HepG2 (cell line): ENCODE measurements at regions not wholly inside any gene's neighbourhood (a gene's known extent, or its start where the extent isn't known, plus 50 kb on each side); places are given as distances from the start of the nearest gene placed in this dataset.

ENCODE experiments used
- ETV5 ChIP-seq: IDR thresholded peaks from 2 replicates; pipeline ENCODE4 v1.6.1; 2018; ENCODE audit warnings: missing biosample characterization, missing genetic modification reagents, inconsistent platforms, borderline replicate concordance
- HOMEZ ChIP-seq: IDR thresholded peaks from 2 replicates; pipeline ENCODE4 v1.6.1; 2016; ENCODE audit warnings: low read depth
- JUNB ChIP-seq: sonication (generic); formaldehyde crosslinking; IDR thresholded peaks from 2 replicates; pipeline ENCODE4 v1.8.0; 2022; ENCODE audit warnings: missing genetic modification reagents, mild to moderate bottlenecking, borderline replicate concordance
- MBD4 ChIP-seq: IDR thresholded peaks from 2 replicates; pipeline ENCODE4 v1.6.1; 2012; ENCODE audit warnings: low read length, inconsistent platforms, borderline replicate concordance
- NCOR1 ChIP-seq: fragments of 200-600 bp; sonication (generic); IDR thresholded peaks from 2 replicates; pipeline ENCODE4 v1.7.0; 2017; ENCODE audit warnings: antibody characterized with exemption, low read length, borderline replicate concordance
- NR2F2 ChIP-seq: IDR thresholded peaks from 2 replicates; pipeline ENCODE4 v1.6.1; 2012; ENCODE audit warnings: low read depth, inconsistent platforms, borderline replicate concordance
- SMAD1 ChIP-seq: sonication (generic); formaldehyde crosslinking; IDR thresholded peaks from 2 replicates; pipeline ENCODE4 v1.4.0; 2020; ENCODE audit warnings: missing genetic modification reagents, low read depth, mild to moderate bottlenecking, borderline replicate concordance
- TARDBP ChIP-seq: sonication (generic); formaldehyde crosslinking; IDR thresholded peaks from 2 replicates; pipeline ENCODE4 v1.8.0; 2022; ENCODE audit warnings: mild to moderate bottlenecking, missing genetic modification reagents
- TRIM24 ChIP-seq: sonication (generic); formaldehyde crosslinking; IDR thresholded peaks from 2 replicates; pipeline ENCODE4 v1.8.0; 2022; ENCODE audit warnings: mild to moderate bottlenecking, missing genetic modification reagents
- ZBTB14 ChIP-seq: sonication (generic); formaldehyde crosslinking; IDR thresholded peaks from 2 replicates; pipeline ENCODE4 v1.4.0; 2020; ENCODE audit warnings: missing genetic modification reagents
- ZNF12 ChIP-seq: sonication (generic); formaldehyde crosslinking; IDR thresholded peaks from 2 replicates; pipeline ENCODE4 v1.5.0; 2020; ENCODE audit warnings: missing genetic modification reagents
- ZNF292 ChIP-seq: sonication (generic); formaldehyde crosslinking; IDR thresholded peaks from 2 replicates; pipeline ENCODE4 v1.8.1; 2022; ENCODE audit warnings: mild to moderate bottlenecking, low read depth, missing genetic modification reagents, borderline replicate concordance
- ZNF34 ChIP-seq: sonication (generic); formaldehyde crosslinking; IDR thresholded peaks from 2 replicates; pipeline ENCODE4 v1.4.0; 2020; ENCODE audit warnings: mild to moderate bottlenecking, missing genetic modification reagents, borderline replicate concordance
- ZNF496 ChIP-seq: sonication (generic); formaldehyde crosslinking; IDR thresholded peaks from 2 replicates; pipeline ENCODE4 v1.8.1; 2023; ENCODE audit warnings: mild to moderate bottlenecking, moderate library complexity, missing genetic modification reagents; ENCODE audit not compliant: insufficient replicate concordance
- ZNF713 ChIP-seq: sonication (generic); formaldehyde crosslinking; IDR thresholded peaks from 2 replicates; pipeline ENCODE4 v1.4.0; 2020; ENCODE audit warnings: mild to moderate bottlenecking, missing genetic modification reagents
- ZSCAN5A ChIP-seq: sonication (generic); formaldehyde crosslinking; IDR thresholded peaks from 2 replicates; pipeline ENCODE4 v1.8.0; 2022; ENCODE audit warnings: mild to moderate bottlenecking, missing genetic modification reagents, borderline replicate concordance
- TF ChIP-seq, protein P1 (sequence below): sonication (generic); formaldehyde crosslinking; conservative IDR thresholded peaks from 2 replicates; pipeline ENCODE4 v1.8.0; 2022; ENCODE audit warnings: mild to moderate bottlenecking, moderate library complexity, missing genetic modification reagents
- TF ChIP-seq, protein P2 (sequence below): sonication (generic); formaldehyde crosslinking; IDR thresholded peaks from 2 replicates; pipeline ENCODE4; 2020; ENCODE audit warnings: missing genetic modification reagents, mild to moderate bottlenecking, borderline replicate concordance

- TF ChIP-seq SMAD1 (CRISPR knock-in tag) (no peak), ETV5 (no peak), NR2F2 (peak; percentile 91), ZNF292 (CRISPR knock-in tag) (peak; percentile 58; the same call in 1 of the 2 replicates), ZSCAN5A (CRISPR knock-in tag) (peak; percentile 28; the same call in 1 of the 2 replicates), ZNF34 (CRISPR knock-in tag) (no peak), TRIM24 (CRISPR knock-in tag) (no peak), NCOR1 (peak; percentile 82), JUNB (CRISPR knock-in tag) (no peak), TARDBP (peak; percentile 62), MBD4 (peak; percentile 87; the same call in 1 of the 2 replicates), ZNF12 (CRISPR knock-in tag) (0 out of 2 replicates have a peak, but pooled peaks have one; percentile 49), ZBTB14 (CRISPR knock-in tag) (no peak), HOMEZ (peak; percentile 82; the same call in 1 of the 2 replicates), ZNF713 (no peak), ZNF496 (CRISPR knock-in tag) (no peak)
- TF ChIP-seq, protein P1, sequence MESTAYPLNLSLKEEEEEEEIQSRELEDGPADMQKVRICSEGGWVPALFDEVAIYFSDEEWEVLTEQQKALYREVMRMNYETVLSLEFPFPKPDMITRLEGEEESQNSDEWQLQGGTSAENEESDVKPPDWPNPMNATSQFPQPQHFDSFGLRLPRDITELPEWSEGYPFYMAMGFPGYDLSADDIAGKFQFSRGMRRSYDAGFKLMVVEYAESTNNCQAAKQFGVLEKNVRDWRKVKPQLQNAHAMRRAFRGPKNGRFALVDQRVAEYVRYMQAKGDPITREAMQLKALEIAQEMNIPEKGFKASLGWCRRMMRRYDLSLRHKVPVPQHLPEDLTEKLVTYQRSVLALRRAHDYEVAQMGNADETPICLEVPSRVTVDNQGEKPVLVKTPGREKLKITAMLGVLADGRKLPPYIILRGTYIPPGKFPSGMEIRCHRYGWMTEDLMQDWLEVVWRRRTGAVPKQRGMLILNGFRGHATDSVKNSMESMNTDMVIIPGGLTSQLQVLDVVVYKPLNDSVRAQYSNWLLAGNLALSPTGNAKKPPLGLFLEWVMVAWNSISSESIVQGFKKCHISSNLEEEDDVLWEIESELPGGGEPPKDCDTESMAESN (CRISPR knock-in tag) = peak; percentile 66; the same call in 1 of the 2 replicates
- TF ChIP-seq, protein P2, sequence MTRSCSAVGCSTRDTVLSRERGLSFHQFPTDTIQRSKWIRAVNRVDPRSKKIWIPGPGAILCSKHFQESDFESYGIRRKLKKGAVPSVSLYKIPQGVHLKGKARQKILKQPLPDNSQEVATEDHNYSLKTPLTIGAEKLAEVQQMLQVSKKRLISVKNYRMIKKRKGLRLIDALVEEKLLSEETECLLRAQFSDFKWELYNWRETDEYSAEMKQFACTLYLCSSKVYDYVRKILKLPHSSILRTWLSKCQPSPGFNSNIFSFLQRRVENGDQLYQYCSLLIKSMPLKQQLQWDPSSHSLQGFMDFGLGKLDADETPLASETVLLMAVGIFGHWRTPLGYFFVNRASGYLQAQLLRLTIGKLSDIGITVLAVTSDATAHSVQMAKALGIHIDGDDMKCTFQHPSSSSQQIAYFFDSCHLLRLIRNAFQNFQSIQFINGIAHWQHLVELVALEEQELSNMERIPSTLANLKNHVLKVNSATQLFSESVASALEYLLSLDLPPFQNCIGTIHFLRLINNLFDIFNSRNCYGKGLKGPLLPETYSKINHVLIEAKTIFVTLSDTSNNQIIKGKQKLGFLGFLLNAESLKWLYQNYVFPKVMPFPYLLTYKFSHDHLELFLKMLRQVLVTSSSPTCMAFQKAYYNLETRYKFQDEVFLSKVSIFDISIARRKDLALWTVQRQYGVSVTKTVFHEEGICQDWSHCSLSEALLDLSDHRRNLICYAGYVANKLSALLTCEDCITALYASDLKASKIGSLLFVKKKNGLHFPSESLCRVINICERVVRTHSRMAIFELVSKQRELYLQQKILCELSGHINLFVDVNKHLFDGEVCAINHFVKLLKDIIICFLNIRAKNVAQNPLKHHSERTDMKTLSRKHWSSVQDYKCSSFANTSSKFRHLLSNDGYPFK (CRISPR knock-in tag) = no peak
These were observed 63.3 kb upstream of the KYNU start (continued) for GRCh38 chr2:142813830-142814829.
